Anterior cingulate cortex (tissue), 58 donors: ENCODE measurements at regions not wholly inside any gene's neighbourhood (a gene's known extent, or its start where the extent isn't known, plus 50 kb on each side); places are given as distances from the start of the nearest gene placed in this dataset.

Source experiments
- DNase-seq, 58 donors: peaks; one replicate each; lab custom pipeline; 2025; lab: John Stamatoyannopoulos, UW

DNA sequence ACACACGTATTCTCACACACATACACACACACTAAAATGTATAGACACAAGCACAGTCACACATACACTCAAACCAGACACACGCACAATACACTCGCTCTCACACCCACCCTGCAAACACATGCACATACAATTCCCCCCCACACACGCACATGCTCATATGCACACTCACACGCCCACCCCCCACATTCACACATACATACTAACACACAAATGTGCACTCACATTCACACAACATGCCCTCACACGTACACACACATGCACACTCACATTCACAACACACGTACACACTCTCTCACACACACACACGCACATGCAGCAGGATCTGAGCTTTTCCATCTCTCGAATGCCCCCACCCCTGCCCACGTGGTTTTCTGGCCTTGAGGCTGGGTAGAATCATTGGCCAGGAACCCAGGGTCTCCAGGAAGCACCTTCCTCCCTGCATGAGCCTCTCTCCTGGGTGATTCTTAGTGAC is 589.7 kb downstream of the PTPRU start:
- DNase-seq, result no peak

- DNase-seq, result no peak
These were observed 589.1 kb downstream of the PTPRU start for GRCh38 chr1:29825274-29825940.

GRCh38 chr1:29824511-29825273 is 588.4 kb downstream of the PTPRU start:
- DNase-seq, result no peak

DNA sequence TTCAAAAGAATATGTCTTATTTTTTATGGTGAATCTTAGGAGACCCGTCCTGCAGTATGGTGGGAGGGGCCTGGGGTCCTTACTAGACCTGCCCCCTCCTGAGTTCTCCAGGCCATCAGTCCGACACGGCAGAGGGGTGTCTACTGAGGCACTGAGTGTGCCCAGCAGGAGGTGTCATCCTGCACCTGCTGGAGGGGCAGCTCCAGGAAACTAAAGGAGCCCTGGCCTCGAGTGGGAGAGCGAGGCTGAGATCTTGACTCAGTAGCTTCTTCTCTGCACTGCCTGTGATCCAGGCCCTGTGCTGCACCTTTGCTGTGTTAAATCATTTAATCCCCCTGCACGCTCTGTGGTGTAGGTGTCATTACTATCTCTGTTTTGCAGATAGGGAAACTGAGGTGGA is 587.7 kb downstream of the PTPRU start:
- DNase-seq, result no peak

- no peak for DNase-seq
These were observed 587.2 kb downstream of the PTPRU start for GRCh38 chr1:29823561-29823960.

- DNase-seq, result no peak
These were observed 585.3 kb downstream of the PTPRU start for GRCh38 chr1:29821605-29822004.

DNA sequence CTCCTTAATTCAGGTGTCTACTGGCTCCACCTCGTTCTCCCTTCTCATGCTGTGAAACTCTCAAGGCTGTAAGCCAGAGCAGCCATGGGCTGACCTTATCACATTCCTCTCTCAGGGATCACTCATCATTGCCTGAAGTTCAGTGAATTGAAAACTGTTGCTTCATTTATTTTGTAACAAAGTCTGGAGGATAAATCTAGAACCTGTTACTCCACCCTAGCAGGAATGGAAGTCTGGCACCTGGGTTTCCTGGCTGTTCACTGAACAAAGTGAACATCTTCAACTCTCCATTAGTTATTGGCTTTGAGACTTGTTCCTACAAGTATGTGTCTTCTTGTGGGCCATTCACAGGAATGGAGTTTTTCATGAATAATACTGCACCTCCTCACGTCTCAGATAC is 584.1 kb downstream of the PTPRU start:
- no peak for DNase-seq

- no peak for DNase-seq
These were observed 576.2 kb downstream of the PTPRU start for GRCh38 chr1:29812408-29813135.

DNA sequence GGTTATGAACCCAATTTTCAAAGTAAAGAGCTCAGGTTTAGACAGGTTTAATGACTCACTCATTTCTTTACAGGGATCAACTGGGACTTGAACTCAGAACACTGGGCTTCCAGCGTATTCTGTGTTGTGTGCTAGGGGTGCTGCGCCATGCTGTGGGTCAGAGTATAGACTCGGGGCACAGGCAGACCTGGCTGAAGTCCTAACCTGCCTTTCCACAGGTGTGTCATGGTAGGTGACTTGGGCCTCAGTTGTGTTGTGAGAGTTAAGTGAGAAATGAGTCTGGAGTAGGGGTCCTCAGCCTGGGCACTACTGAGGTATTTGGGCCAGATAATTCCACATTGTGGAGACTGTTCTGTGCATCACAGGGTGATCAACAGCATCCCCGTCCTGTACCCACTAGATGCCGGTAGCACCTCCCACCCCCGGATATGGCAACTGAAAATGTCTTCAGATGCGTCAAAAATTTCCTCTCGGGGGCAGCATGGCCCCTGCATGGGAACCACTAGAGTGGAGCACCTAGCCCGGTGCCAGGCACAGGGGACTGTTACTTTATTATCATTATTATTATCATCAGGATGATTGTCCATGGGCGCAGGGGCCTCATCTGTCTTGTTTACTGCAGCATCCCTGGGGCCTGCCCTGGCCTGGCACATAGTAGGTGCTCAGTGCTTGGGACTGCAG is 575.5 kb downstream of the PTPRU start:
- no peak for DNase-seq

GRCh38 chr1:29811247-29811646 is 574.9 kb downstream of the PTPRU start:
- DNase-seq, result no peak

DNA sequence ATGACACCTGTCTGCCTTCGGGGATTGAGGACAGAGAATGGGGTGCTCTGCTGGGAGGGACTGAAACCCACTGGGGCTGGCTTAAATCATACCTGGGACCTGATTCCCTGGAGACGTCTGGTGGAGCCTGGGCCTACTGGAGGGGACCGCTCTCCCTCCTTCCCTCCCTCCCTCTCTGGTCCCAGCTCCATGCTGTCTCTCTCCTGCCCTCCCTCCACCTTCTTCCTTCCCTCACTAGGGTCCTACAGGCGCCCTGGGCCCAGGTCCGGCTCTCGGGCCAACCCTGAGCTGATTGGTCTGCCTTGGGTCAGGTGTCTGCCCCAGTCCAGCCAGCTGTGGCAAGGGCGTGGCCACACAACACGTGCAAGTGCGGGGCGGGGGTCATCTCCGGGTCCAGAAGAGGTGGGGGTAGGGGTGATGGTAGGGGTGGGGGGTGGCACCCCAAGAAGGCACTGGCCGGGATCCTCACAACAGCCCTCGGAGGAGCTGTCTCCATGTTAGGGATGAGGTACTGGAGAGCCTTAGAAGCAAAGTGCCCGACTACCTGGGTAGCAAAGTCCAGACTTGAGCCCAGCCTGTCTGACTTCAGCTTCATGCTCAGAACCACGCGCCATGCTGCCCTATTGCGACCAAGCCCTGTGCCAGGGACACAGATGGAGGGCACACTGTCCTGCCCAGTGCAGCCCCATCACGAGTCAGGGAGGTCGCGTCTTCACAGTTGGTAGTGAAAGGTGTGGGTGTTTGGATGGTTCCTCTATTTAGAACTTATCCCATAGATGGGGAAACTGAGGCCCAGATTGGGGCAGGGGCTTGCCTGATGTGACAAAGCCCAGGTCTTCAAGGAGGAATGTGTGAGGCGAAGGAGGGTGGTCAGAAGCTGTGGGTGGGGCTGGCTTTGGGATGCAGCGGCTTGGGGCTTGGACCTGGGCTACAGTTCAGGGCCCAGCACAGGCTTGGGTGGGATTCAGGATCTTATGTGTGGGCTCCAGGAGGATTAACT is 574.1 kb downstream of the PTPRU start:
- DNase-seq, result no peak

DNA sequence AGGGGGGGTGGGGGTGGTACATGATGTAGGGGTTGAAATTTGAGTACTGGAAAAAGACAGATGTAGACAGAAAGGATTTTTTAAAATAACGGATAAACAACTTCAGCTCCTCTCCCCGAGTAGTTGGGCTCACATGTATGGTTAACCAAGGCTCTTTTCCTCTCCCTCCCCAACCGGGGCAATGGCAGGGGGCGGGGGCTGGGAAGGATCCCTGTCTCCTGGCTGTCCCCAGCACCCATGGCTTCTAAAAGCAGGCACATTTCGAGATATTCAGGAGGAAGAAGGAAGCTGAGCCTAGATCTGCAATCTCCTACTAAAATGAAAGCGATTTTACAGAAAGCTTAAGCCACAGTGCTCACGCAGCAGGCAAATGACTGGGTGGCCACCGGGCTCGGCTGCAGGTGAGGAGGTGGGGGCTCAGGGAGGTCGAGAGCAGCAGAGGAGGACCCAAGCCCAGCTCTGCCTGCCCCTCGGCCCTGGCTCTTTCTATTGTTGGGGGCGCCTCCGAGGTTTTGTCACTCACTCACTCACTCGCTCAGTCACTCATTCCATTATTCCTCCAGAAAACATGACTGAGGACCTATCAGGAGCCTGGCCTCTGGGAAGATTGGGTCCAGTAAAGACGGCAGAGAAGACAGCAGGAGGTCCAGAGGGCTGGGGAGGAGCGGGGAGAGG is 573.3 kb downstream of the PTPRU start:
- DNase-seq, result no peak

DNA sequence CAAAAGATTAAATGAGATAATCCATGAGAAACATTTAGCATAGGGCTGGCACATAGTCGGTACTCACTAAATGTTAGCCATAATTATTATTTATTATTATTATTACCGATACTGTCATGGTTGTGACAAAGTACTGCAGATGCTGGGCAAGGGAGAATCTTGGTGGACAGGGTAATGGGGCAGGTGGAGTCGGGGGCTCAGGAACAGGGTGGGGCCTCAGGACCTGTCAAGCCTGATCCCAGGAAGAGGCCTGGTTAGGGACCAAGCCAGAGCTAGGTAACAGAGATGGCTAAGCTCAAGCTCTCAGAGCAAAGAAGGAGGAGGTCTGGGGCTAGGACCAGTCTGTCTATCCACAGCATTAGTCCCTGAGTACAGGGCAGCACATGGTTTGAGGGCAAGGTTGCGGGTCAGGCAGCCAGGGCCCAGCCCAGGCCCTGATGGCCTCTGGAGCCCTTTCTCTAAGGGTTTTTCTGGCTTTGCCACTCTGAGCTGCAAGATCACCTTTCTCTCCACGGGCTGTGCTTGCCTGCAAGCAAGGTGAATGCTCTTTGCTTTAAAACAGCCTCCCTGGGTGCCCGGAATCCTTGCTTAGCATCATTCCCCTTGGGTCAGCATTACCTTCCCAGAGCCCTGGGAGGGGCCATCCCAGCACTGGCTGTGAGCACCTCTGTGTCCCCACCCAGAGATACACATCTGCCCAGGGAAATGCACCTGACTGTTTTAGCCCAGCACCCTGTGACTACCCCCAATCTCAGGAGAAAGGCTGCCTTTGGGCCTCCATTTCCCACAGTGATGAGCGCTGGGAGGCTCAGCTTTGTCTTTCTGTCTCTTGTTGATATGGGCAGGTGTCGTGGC is 572.0 kb downstream of the PTPRU start:
- DNase-seq, result no peak

DNA sequence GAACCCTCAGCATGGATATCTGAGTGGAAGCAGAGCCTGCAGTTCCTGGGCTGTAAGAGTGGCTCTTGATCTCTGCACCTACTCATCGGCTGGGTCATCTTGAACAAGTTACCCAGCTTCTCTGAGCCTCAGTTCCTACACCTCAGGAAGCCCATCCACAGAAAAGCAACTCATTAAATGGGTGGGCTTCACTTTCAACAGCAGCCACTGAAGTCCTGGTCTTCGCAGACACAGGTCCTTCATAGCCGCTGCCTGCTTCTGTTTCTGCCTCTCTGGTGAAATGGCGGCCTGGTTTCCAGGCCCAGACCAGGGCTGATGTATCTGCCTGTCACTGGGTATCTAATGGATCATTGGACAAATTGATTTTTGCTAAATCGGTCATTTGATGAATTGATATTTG is 571.4 kb downstream of the PTPRU start:
- DNase-seq, result no peak

DNA sequence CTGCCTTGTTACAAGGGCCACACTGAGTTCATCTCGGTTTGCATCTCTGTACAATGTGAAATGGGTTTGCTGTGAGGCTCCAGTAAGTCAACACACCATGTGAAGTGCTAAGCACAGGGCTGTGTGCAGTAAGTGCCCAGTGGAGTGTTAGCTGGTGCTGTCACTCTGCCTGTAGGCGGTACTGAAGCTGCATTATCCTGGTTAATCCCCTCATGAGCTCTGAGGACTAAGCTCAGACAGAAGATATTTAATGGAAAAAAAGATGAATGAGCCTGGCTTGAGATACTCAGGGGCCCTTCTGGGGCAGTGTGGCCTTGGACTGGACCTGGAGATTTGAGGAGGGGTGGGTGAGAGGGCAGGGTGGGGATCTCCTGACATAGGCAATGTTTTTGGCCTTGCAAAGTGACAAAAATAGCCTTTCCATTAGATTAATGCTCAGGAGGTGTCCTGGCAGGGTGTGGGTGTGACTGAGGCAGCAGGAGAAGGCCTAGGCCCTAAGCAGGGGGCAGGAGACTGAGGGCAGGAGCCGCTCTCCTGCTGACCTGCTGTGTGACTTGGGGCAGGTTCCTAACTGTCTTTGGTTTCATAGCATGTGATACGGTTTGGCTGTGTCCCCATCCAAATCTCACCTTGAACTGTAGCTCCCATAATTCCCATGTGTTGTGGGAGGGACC is 570.5 kb downstream of the PTPRU start:
- DNase-seq, result no peak

DNA sequence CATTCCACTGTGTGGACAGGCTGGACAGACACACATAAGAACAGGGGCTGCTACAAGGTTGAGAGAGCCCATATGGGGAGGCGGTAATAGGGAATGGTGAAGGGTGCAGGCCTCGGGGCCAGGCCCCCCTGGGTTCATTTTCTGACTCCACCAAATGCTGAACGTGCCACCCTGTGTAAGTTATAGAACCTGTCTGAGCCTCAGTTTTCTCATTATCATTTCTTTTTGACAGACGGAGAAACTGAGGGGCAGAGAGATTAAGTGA is 569.5 kb downstream of the PTPRU start:
- DNase-seq, result no peak

DNA sequence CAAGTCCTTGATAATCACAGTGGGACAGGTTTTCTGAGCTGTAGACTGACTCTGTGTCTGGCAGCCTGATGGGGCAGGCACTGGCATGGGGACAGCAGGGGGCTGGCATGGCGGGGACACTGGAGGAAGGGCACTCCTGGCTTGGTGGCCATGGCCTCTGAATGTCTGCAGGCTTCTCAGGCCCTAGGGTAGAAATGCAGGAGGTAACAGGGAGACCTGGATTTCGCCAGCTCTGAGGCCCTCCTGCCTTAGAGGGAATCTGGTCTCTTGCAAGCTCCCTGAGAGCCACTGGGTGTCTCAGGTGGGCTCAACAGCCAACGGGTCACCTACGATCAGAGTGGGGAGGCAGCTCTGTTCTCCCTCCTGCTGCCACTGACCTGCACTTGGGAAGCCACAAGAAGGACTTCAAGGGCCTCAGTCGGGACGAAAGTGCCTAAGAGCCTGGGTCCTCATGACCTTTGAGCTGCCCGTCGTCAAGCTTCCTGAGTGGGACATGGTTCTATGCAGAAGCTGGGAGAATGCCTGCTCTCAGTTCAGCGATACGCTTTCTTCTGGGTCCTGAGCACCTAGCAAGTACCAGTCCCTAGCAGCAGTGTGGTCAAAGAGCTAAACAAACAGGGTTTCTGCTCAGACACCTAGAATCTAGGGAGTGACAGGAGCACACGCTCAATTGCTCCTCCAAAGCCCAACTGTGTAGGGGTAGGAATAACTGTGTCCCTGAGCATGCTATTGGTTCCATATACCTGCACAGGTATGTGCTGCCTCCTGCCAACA is 569.0 kb downstream of the PTPRU start:
- DNase-seq, result no peak
